HL-60/S4 (cell line): ENCODE measurements at regions not wholly inside any gene's neighbourhood (a gene's known extent, or its start where the extent isn't known, plus 50 kb on each side); places are given as distances from the start of the nearest gene placed in this dataset.

Experiments
- in situ Hi-C: fragments of 300-500 bp; cut with MboI; formaldehyde crosslinking; loops from 2 replicates; pipeline ENCODE4 v1.14.3; 2022; ENCODE audit warnings: low sequenced_read_pairs

- in situ Hi-C loops = no loop called here
Measured at GRCh38 chr18:59760619-59761600, 63.7 kb upstream of the CCBE1 start.

GRCh38 chr18:59760212-59760611 is 63.0 kb upstream of the CCBE1 start:
- in situ Hi-C loops = no loop called here

- in situ Hi-C loops = no loop called here
Measured at GRCh38 chr18:59758837-59759236, 61.6 kb upstream of the CCBE1 start.

- in situ Hi-C loops = no loop called here
Measured at GRCh38 chr18:59758106-59758505, 60.9 kb upstream of the CCBE1 start.

GRCh38 chr18:59752666-59753065 is 55.4 kb upstream of the CCBE1 start:
- in situ Hi-C loops = no loop called here

GRCh38 chr18:59751186-59751585 is 54.0 kb upstream of the CCBE1 start:
- in situ Hi-C loops = no loop called here

- in situ Hi-C loops = no loop called here
Measured at GRCh38 chr18:59748628-59749360, 51.6 kb upstream of the CCBE1 start.
